SK-N-SH (cell line): ENCODE measurements at regions not wholly inside any gene's neighbourhood (a gene's known extent, or its start where the extent isn't known, plus 50 kb on each side); places are given as distances from the start of the nearest gene placed in this dataset.

ENCODE experiments used
- CTCF ChIA-PET: fragments of 300-600, 350-600 bp; formaldehyde crosslinking; extraction: SDS; loops from one replicate; lab custom pipeline; 2021; lab: Yijun Ruan, JAX
- POLR2A ChIA-PET: fragments of 350-600 bp; sonication (Branson Sonifier 250); formaldehyde crosslinking; extraction: SDS; loops from one replicate; lab custom pipeline; 2020; ENCODE audit warnings: antibody characterized with exemption, inconsistent platforms; lab: Yijun Ruan, JAX
- DNase-seq: peaks from one replicate; pipeline ENCODE4 v3.0.0; 2012
- H2AFZ ChIP-seq: fragments of 200-600 bp; sonication (generic); 2 replicates; pipeline ENCODE4 v1.8.1; 2016; ENCODE audit warnings: antibody characterized with exemption, mild to moderate bottlenecking, low read depth
- H3F3A ChIP-seq: fragments of 200-600 bp; sonication (generic); replicated peaks from 2 replicates; pipeline ENCODE3; 2016; ENCODE audit warnings: antibody characterized with exemption, mild to moderate bottlenecking; ENCODE audit not compliant: insufficient read depth
- H3K27ac ChIP-seq, 2 experiments: fragments of 200-500 bp in 1 of 2; fragments of 200-600 bp in 1 of 2; sonication (Bioruptor generic) in 1 of 2; sonication (generic), shearing (Covaris generic) in 1 of 2; 2 replicates each; pipeline versions ENCODE4 v1.5.1 to v1.6.1; 2014 to 2016; ENCODE audit warnings: low read depth in 2 of 2, inconsistent platforms in 1 of 2, low read length in 1 of 2, mild to moderate bottlenecking in 1 of 2, mixed read lengths in 1 of 2
- H3K27me3 ChIP-seq: fragments of 200-600 bp; sonication (generic), shearing (Covaris generic); 2 replicates; pipeline ENCODE4 v1.6.1; 2016; ENCODE audit warnings: mixed run types; ENCODE audit not compliant: insufficient read depth
- H3K36me3 ChIP-seq, 2 experiments: fragments of 200-500 bp in 1 of 2; fragments of 200-600 bp in 1 of 2; sonication (Bioruptor generic) in 1 of 2; sonication (generic) in 1 of 2; replicated peaks in 1 of 2; 2 replicates each; pipeline versions ENCODE3 to v1.5.1; 2014 to 2016; ENCODE audit warnings: low read length in 1 of 2, mild to moderate bottlenecking in 1 of 2; ENCODE audit not compliant: insufficient read depth in 2 of 2, control insufficient read depth in 1 of 2
- H3K4me1 ChIP-seq, 2 experiments: fragments of 200-500 bp in 1 of 2; fragments of 200-600 bp in 1 of 2; sonication (Bioruptor generic) in 1 of 2; sonication (generic), shearing (Covaris generic) in 1 of 2; 2 replicates each; pipeline versions ENCODE4 v1.5.1 to v1.6.1; 2014 to 2016; ENCODE audit warnings: low read depth in 1 of 2, low read length in 1 of 2, mixed run types in 1 of 2; ENCODE audit not compliant: insufficient read depth in 2 of 2, control insufficient read depth in 1 of 2
- H3K4me2 ChIP-seq: fragments of 200-600 bp; sonication (generic), shearing (Covaris generic); 2 replicates; pipeline ENCODE4 v1.6.1; 2017; ENCODE audit warnings: mixed run types
- H3K4me3 ChIP-seq, 2 experiments: fragments of 200-500 bp in 1 of 2; fragments of 200-600 bp in 1 of 2; sonication (Bioruptor generic) in 1 of 2; sonication (generic), shearing (Covaris generic) in 1 of 2; 2 replicates each; pipeline versions ENCODE4 v1.5.1 to v1.8.1; 2014 to 2016; ENCODE audit warnings: low read depth in 2 of 2, inconsistent platforms in 1 of 2, low read length in 1 of 2, mild to moderate bottlenecking in 1 of 2, mixed read lengths in 1 of 2, moderate library complexity in 1 of 2
- H3K79me2 ChIP-seq: fragments of 200-600 bp; sonication (generic); 2 replicates; pipeline ENCODE4 v1.8.1; 2017; ENCODE audit warnings: mild to moderate bottlenecking; ENCODE audit not compliant: insufficient read depth
- H3K9ac ChIP-seq: fragments of 200-600 bp; sonication (generic); 2 replicates; pipeline ENCODE4 v1.6.1; 2017; ENCODE audit warnings: mixed run types
- H3K9me2 ChIP-seq: fragments of 200-600 bp; sonication (generic); 2 replicates; pipeline ENCODE4 v1.6.1; 2017; ENCODE audit warnings: mixed run types
- H3K9me3 ChIP-seq: fragments of 200-600 bp; sonication (generic); 2 replicates; pipeline ENCODE4 v1.6.1; 2017; ENCODE audit warnings: mixed run types, mild to moderate bottlenecking, moderate library complexity
- H4K20me1 ChIP-seq: fragments of 200-600 bp; sonication (generic); 2 replicates; pipeline ENCODE4 v1.6.1; 2017; ENCODE audit warnings: mild to moderate bottlenecking, mixed run types; ENCODE audit not compliant: insufficient read depth
- ELF1 ChIP-seq: IDR thresholded peaks from 2 replicates; pipeline ENCODE4 v1.4.0; 2012
- EP300 ChIP-seq, 2 experiments: IDR thresholded peaks; 2 replicates each; pipeline versions ENCODE4 v1.4.0 to v1.6.1; 2012; ENCODE audit warnings: borderline replicate concordance in 1 of 2, low read depth in 1 of 2, low read length in 1 of 2
- EZH2phosphoT487 ChIP-seq: fragments of 200-600 bp; sonication (generic); IDR thresholded peaks from 2 replicates; pipeline ENCODE4 v1.6.1; 2017; ENCODE audit warnings: low read depth, mixed run types, mild to moderate bottlenecking, antibody characterized with exemption, moderate library complexity, borderline replicate concordance
- FOSL2 ChIP-seq: IDR thresholded peaks from 2 replicates; pipeline ENCODE4 v1.4.0; 2012; ENCODE audit warnings: low read depth, mild to moderate bottlenecking, moderate library complexity, borderline replicate concordance
- FOXM1 ChIP-seq: IDR thresholded peaks from 2 replicates; pipeline ENCODE4 v1.4.0; 2012; ENCODE audit warnings: low read depth, mild to moderate bottlenecking
- GABPA ChIP-seq: IDR thresholded peaks from 2 replicates; pipeline ENCODE4 v1.4.0; 2012; ENCODE audit warnings: low read depth, mild to moderate bottlenecking
- IRF3 ChIP-seq: fragments of 150-350 bp; IDR thresholded peaks from 2 replicates; pipeline ENCODE4 v1.6.1; 2016; ENCODE audit warnings: mild to moderate bottlenecking, low read depth, low read length
- MXI1 ChIP-seq: IDR thresholded peaks from 2 replicates; pipeline ENCODE4 v1.6.1; 2012; ENCODE audit warnings: mild to moderate bottlenecking, low read depth, low read length, improper control_type of control experiment
- POLR2AphosphoS5 ChIP-seq: IDR thresholded peaks from 2 replicates; pipeline ENCODE4 v1.6.1; 2012; ENCODE audit warnings: low read depth, low read length
- RAD21 ChIP-seq: IDR thresholded peaks from 2 replicates; pipeline ENCODE4 v1.6.1; 2012; ENCODE audit warnings: mild to moderate bottlenecking, low read length
- REST ChIP-seq: IDR thresholded peaks from 2 replicates; pipeline ENCODE4 v1.6.1; 2012; ENCODE audit warnings: mild to moderate bottlenecking, low read depth, low read length, moderate library complexity
- SIN3A ChIP-seq: IDR thresholded peaks from 2 replicates; pipeline ENCODE4 v1.6.1; 2012; ENCODE audit warnings: low read depth, mild to moderate bottlenecking, low read length, moderate library complexity, borderline replicate concordance
- SMC3 ChIP-seq: IDR thresholded peaks from 2 replicates; pipeline ENCODE4 v1.6.1; 2012; ENCODE audit warnings: low read depth, low read length, improper control_type of control experiment
- TAF1 ChIP-seq: IDR thresholded peaks from 2 replicates; pipeline ENCODE4 v1.6.1; 2012; ENCODE audit warnings: low read depth, mild to moderate bottlenecking, low read length, moderate library complexity, borderline replicate concordance
- TCF12 ChIP-seq: IDR thresholded peaks from 2 replicates; pipeline ENCODE4 v1.4.0; 2012
- TEAD4 ChIP-seq: IDR thresholded peaks from 2 replicates; pipeline ENCODE4 v1.4.0; 2012; ENCODE audit warnings: mild to moderate bottlenecking, borderline replicate concordance; ENCODE audit not compliant: insufficient read depth
- USF1 ChIP-seq: IDR thresholded peaks from 2 replicates; pipeline ENCODE4 v1.4.0; 2012; ENCODE audit warnings: low read depth, borderline replicate concordance
- USF2 ChIP-seq: fragments of 150-350 bp; IDR thresholded peaks from 2 replicates; pipeline ENCODE4 v1.6.1; 2017; ENCODE audit warnings: antibody characterized with exemption, low read length, low read depth, borderline replicate concordance
- WGBS: methylation state at CpG from one replicate; pipeline ENCODE4 v1.1.6; 2017; ENCODE audit warnings: low lambda C conversion rate; 5-methylcytosine and 5-hydroxymethylcytosine counted together

GRCh38 chr2:234794866-234795265 is 157.0 kb upstream of the SH3BP4 start:
- no peak overlapping the region for H3K9ac ChIP-seq
- H3K4me1 ChIP-seq = peaks cover 0 to 10% of the 10 kb centered on the region in 2 experiments; a peak in 1 of 4 replicates
- H3K9me3 ChIP-seq = no peaks in the 10 kb centered on the region
- no peak overlapping the region for H3K4me2 ChIP-seq
- TF ChIP-seq ELF1 = no peak
- TF ChIP-seq SIN3A = no peak
- TF ChIP-seq EP300 (IDR thresholded peaks at IDR 0.05; ENCODE audit: borderline replicate concordance in 1 of 2, low read depth in 1 of 2, low read length in 1 of 2) = no peak
- TF ChIP-seq GABPA = no peak
- no peak for TF ChIP-seq TCF12
- no peak for TF ChIP-seq EZH2phosphoT487
- no peak for TF ChIP-seq TAF1
- TF ChIP-seq REST = no peak
- TF ChIP-seq USF1 = no peak
- no peak for TF ChIP-seq TEAD4
- TF ChIP-seq USF2 = no peak
- no peak for TF ChIP-seq SMC3
- TF ChIP-seq FOXM1 = no peak
- TF ChIP-seq FOSL2 = no peak
- TF ChIP-seq IRF3 = no peak
- TF ChIP-seq MXI1 = no peak
- TF ChIP-seq POLR2AphosphoS5 = no peak
- TF ChIP-seq RAD21 = no peak
- no peak overlapping the region for H2AFZ ChIP-seq
- H3K36me3 ChIP-seq = no peaks in the 10 kb centered on the region
- H3K27me3 ChIP-seq = no peaks in the 10 kb centered on the region; the same call in 1 of the 2 replicates
- CTCF ChIA-PET = no interaction called here
- 83% methylated on average over 8 of the region's 8 CpGs for WGBS
- H3K79me2 ChIP-seq = no peaks in the 10 kb centered on the region
- H3K27ac ChIP-seq = no peak overlapping the region
- H3F3A ChIP-seq = no peaks in the 10 kb centered on the region
- H3K4me3 ChIP-seq = no peak overlapping the region
- POLR2A ChIA-PET = no interaction called here
- H3K9me2 ChIP-seq = no peaks in the 10 kb centered on the region
- DNase-seq = no peak
- no peaks in the 10 kb centered on the region for H4K20me1 ChIP-seq
